TTC549 (cell line): ENCODE measurements at regions not wholly inside any gene's neighbourhood (a gene's known extent, or its start where the extent isn't known, plus 50 kb on each side); places are given as distances from the start of the nearest gene placed in this dataset.
"Not testable (repeated sequence)": the region's sequence is repeated elsewhere in the genome, so short reads cannot be mapped to it uniquely, and the experiment has no call there.

ENCODE experiments used
- FAIRE-seq: peaks from 2 replicates; lab custom pipeline; 2012; peaks lifted over from hg19 to GRCh38; lab: Jason Lieb, UNC

DNA sequence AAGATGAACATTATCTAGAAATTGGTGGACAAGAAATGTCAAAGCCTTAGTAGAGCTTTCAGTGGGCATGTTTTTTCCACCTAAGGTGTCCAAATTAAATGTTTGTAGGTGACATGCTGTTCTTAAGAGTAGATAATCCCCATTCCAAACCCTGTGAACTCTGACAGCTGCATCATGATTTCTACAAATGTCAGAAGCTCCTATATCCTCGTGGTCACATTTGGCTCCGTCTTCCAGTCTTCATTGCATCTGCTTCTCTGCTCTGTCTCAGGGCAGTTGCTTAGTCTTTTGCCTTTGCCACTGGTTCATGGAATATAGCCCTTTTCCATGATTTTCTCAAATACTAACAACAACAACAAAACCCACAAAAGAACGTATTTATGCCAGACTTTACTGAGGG lies 234.5 kb downstream of the DLEU7 start:
- FAIRE-seq = no peak

DNA sequence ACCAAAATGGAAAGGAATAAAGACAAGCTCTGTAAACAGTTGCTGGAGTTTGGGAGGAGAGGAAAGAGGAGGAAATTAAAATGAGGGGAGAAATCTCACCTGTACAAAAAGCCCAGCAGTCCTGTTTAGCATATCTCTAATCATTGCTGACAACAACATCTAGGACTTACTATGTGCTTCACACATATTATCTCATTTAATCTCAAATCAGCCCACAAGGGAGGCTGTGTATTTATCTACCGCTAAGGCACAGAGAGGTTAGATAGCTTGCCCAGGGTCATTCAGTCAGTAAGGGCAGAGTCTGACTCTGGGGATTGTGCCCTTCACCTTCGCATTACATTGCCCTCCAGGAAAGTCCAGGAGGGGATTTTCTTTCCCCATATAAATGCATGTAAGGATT lies 233.3 kb downstream of the DLEU7 start:
- FAIRE-seq = no peak

DNA sequence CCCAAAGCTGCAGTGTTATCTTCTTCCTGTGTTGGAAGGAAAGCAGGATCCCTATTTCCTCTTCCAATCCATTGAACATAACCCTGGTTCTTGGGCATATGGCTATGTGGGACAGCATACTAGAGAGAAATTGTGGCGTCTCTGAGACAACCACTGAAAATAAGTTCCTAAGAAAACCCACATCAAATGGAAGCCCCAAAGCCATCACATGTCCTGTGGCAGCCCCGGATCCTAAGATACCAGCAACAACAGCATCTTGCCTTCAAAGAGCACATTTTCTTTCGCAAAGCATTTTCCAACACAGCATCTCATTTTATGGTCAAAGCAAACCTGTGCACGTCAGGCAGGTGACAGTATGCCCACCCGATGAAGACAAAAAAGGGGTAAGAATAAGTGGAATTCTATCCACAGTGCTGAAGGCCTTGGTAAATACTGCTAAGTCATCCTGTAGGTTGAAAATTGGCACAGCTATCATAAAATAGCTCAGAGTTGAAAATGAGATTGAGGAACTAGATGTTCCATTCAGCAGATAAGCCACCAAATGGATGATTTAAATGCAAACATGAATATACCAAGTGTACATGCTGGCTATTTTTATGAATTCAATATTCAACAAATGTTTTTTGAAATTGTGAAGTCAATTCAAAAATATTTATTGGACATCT lies 232.2 kb downstream of the DLEU7 start:
- FAIRE-seq = no peak

- FAIRE-seq = no peak
Measured at GRCh38 chr13:50612717-50613116, 230.8 kb downstream of the DLEU7 start.

DNA sequence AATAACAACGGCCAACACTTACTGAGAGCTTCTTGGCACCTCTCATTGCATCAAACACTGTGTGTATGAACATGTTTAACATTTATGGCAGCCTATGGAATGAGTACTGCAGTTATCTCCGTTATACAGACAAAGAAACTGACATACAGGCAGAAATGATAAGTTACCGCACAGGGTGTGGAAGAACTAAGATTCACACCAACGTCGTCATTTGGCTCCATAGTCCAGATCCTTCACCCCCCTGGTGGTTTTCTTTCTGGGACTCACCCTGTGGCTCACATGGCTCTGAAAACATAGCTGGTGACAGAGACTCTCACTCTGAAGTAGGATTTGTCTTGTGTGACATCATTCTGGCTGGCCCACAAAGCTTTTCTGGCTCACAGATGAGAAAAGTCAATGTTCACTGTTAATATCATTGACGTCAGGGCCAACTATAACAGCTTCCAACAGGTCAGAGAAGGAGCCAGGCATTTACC lies 230.1 kb downstream of the DLEU7 start:
- FAIRE-seq = no peak

- FAIRE-seq = no peak
Measured at GRCh38 chr13:50615234-50615633, 228.3 kb downstream of the DLEU7 start.

DNA sequence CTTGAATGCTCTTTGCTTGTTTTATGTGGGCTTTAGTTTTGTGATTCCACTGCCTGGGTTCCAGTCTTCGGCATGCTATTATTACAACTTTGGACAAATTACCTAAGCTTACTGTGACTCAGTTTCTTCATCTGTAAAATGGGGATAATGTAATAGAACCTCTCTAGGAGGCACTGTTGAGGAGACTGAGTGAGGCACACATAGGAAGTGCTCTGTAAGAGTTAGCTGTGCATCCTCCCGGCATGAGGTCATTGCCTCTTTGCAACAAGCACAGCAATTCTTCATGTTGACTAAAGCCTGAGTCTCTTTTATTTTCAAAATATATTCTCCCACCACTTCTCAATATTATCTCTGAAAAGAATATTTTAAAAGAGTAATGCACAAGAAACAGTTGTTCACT lies 227.4 kb downstream of the DLEU7 start:
- FAIRE-seq = no peak

DNA sequence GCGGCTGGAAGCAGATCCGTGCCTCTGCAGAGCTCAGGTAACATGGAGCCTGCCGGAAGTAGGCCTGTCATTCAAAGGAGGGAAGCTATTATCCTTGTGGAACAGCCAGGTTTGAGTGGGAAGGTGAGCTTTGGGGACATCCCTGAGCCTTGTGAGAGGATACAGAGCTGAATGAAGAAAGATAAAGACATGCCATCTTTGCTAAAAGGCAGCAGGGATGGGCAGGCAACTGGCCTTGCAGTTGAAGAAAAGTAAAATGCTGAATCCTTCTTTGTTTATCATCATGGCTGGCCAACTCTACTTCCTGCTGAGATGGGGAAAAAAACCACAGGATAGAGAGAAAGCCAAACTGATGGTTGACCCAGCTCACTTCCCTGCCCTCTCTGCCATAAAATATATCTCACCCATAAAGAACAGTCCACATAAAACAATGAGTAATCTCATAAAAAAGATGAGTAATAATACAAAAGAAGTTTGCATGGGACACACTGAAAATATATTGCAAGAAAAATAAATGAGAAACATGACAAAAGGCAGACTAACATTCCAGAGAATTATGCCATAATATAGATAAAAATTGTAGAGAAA lies 226.3 kb downstream of the DLEU7 start:
- FAIRE-seq = no peak

GRCh38 chr13:50618206-50618605 lies 225.3 kb downstream of the DLEU7 start:
- FAIRE-seq = no peak

GRCh38 chr13:50626101-50626547 lies 217.4 kb downstream of the DLEU7 start:
- no peak for FAIRE-seq

GRCh38 chr13:50627111-50627510 lies 216.4 kb downstream of the DLEU7 start:
- no peak for FAIRE-seq

DNA sequence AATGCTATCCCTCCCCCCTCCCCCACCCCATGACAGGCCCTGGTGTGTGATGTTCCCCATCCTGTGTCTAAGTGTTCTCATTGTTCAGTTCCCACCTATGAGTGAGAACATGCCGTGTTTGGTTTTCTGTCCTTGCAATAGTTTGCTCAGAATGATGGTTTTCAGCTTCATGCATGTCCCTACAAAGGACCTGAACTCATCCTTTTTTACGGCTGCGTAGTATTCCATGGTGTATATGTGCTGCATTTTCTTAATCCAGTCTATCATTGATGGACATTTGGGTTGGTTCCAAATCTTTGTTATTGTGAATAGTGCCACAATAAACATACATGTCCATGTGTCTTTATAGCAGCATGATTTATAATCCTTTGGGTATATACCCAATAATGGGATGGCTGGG lies 215.0 kb downstream of the DLEU7 start:
- FAIRE-seq = not testable (repeated sequence)

- no peak for FAIRE-seq
Measured at GRCh38 chr13:50629497-50629896, 214.0 kb downstream of the DLEU7 start.

- FAIRE-seq = no peak
Measured at GRCh38 chr13:50629966-50630365, 213.5 kb downstream of the DLEU7 start.

DNA sequence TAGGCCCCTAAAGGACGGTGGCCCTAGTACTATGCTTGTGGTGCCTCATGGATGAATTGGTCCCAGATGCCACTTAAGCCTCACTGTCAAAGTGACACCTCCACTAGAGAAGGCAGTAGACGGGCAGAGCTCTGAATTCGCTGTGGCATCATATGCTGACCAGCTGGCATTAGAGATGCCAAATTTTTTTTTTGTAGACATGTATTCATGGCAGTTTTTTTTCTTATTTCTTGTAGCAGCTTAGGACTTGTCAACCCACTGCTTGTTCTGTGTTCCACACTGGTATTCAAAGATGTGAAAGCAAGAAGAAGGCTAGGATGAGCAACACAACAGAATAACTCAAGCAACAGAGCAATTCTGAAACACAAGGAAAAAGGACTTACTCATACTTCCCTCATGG lies 212.5 kb downstream of the DLEU7 start:
- no peak for FAIRE-seq

DNA sequence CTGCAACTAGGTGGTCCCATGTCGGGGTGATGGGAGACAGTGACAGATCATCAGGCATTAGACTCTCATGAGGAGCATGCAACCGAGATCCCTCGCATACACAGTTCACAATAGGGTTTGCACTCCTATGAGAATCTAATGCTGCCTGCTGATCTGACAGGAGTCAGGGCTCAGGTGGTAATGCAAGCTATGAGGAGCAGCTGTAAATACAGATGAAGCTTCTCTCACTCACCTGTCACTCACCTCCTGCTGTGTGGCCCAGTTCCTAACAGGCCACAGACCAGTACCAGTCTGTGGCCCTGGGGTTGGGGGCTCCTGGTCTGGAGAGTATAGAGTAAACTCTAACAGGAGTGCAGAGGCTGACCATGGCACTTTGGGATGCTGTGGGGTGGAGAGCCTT lies 209.2 kb downstream of the DLEU7 start:
- no peak for FAIRE-seq

DNA sequence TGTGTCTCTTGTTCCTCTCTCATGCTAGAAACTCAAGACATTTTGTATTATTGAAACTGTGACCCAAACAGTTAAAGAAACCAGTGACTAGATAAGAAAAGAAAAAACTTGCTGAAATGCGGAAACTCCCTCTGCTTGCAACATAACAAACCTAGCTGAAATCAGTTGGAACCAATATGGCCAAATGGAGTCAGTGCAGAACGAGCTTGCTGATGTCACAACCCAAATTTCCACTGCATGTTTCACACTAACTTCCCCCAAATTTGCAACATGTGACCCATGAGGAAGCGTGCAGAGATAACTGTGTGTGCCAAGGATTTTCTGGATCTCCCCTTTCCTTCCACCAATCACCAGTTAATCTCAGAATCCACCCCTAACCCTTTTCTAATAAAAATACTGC lies 208.0 kb downstream of the DLEU7 start:
- FAIRE-seq = no peak

GRCh38 chr13:50636007-50636704 lies 207.3 kb downstream of the DLEU7 start:
- FAIRE-seq = no peak

- no peak for FAIRE-seq
Measured at GRCh38 chr13:50643060-50643459, 200.4 kb downstream of the DLEU7 start.

GRCh38 chr13:50644081-50644871 lies 199.2 kb downstream of the DLEU7 start:
- FAIRE-seq = no peak

- FAIRE-seq = no peak
Measured at GRCh38 chr13:50645092-50645491, 198.4 kb downstream of the DLEU7 start.

- FAIRE-seq = no peak
Measured at GRCh38 chr13:50646070-50646469, 197.4 kb downstream of the DLEU7 start.

GRCh38 chr13:50649211-50649610 lies 194.3 kb downstream of the DLEU7 start:
- no peak for FAIRE-seq
